ENCODE measurements at regions not wholly inside any gene's neighbourhood (a gene's known extent, or its start where the extent isn't known, plus 50 kb on each side); places are given as distances from the start of the nearest gene placed in this dataset.
"Not testable (repeated sequence)": the region's sequence is repeated elsewhere in the genome, so short reads cannot be mapped to it uniquely, and the experiment has no call there.

DNA sequence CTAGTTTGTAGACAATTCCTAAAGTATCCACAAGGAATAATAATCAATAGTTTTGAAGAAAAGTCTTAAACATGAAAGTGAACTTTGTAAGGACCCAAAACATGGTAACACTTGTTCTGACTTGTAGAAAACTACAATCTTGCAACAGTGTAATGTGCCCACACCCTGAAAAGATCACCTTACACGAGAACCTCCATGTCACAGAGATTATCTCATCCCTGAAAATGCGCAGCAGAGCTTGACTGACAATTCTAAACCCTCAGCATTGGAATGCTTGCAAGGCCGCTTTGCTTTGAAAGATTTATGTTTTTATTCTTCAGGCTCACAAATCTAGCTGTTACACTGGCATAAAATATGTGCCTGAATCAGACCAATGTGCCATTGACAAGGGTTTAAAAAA lies 346.6 kb downstream of the KLF13 start:
- H3K4me1 ChIP-seq (ENCODE audit: insufficient read depth); DNase-seq; H3K79me2 ChIP-seq (ENCODE audit: insufficient read depth); H3K27ac ChIP-seq; H3K27me3 ChIP-seq (replicated peaks; ENCODE audit: insufficient read depth); H3K9me3 ChIP-seq (ENCODE audit: low read depth); in situ Hi-C loops (cut with MboI); H3F3A ChIP-seq (ENCODE audit: insufficient read depth); H3K4me3 ChIP-seq; H3K9me2 ChIP-seq (ENCODE audit: insufficient read depth); H4K20me1 ChIP-seq (ENCODE audit: insufficient read depth); H3K4me2 ChIP-seq (ENCODE audit: unreplicated experiment); H3K36me3 ChIP-seq (ENCODE audit: low read depth); H3K9ac ChIP-seq; H2AFZ ChIP-seq: not testable (repeated sequence)
- 14 to 18% methylated on average over 3 of the region's 3 CpGs for WGBS, 2 experiments (ENCODE audit: low coverage in 1 of 2, low lambda C conversion rate in 2 of 2, missing lambda C conversion rate in 2 of 2)

- DNase-seq; H3K79me2 ChIP-seq (ENCODE audit: insufficient read depth); H3K27me3 ChIP-seq (replicated peaks; ENCODE audit: insufficient read depth); H2AFZ ChIP-seq; H4K20me1 ChIP-seq (ENCODE audit: insufficient read depth); H3K4me3 ChIP-seq; H3K9ac ChIP-seq; in situ Hi-C loops (cut with MboI); H3K27ac ChIP-seq; H3K4me2 ChIP-seq (ENCODE audit: unreplicated experiment); H3K9me2 ChIP-seq (ENCODE audit: insufficient read depth); H3K4me1 ChIP-seq (ENCODE audit: insufficient read depth); H3F3A ChIP-seq (ENCODE audit: insufficient read depth); H3K9me3 ChIP-seq (ENCODE audit: low read depth); H3K36me3 ChIP-seq (ENCODE audit: low read depth): not testable (repeated sequence)
- 54% methylated on average over 1 of the region's 1 CpG for WGBS, 2 experiments (ENCODE audit: low coverage in 1 of 2, low lambda C conversion rate in 2 of 2, missing lambda C conversion rate in 2 of 2)
These were observed 348.6 kb upstream of the CHRNA7 start for GRCh38 chr15:31681529-31682259.

GRCh38 chr15:31687088-31687487 lies 343.2 kb upstream of the CHRNA7 start:
- not testable (repeated sequence) for H4K20me1 ChIP-seq (ENCODE audit: insufficient read depth); H3K9ac ChIP-seq

DNA sequence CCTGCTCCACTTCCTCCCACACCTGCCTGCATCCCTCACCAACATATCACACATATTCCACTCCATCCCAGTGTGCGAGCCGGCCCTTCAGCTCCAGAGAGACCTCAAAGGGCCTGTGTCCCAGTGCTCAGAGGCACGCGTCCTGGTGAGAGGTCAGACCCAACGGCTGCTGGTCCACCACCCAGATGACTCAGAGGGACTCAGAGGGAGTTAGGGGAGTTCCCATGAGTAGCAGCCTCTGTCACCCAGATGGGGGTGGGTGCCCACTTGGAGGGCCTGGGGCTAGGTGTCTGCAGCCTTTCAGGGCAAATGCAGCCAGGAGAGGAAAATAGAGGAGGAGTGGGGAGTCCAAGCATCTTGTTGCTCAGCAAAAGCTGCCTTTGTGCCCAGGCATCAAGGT lies 333.8 kb upstream of the CHRNA7 start:
- H3K9ac ChIP-seq; DNase-seq; in situ Hi-C loops (cut with MboI); H3F3A ChIP-seq (ENCODE audit: insufficient read depth); H3K9me2 ChIP-seq (ENCODE audit: insufficient read depth); H3K79me2 ChIP-seq (ENCODE audit: insufficient read depth); H3K27me3 ChIP-seq (replicated peaks; ENCODE audit: insufficient read depth); H3K4me3 ChIP-seq; H3K27ac ChIP-seq; H3K4me1 ChIP-seq (ENCODE audit: insufficient read depth); H2AFZ ChIP-seq; H3K36me3 ChIP-seq (ENCODE audit: low read depth); H3K4me2 ChIP-seq (ENCODE audit: unreplicated experiment); H4K20me1 ChIP-seq (ENCODE audit: insufficient read depth); H3K9me3 ChIP-seq (ENCODE audit: low read depth): not testable (repeated sequence)
- 68 to 78% methylated on average over 3 of the region's 5 CpGs for WGBS, 2 experiments (ENCODE audit: low coverage in 1 of 2, low lambda C conversion rate in 2 of 2, missing lambda C conversion rate in 2 of 2)

More at GRCh38 chr15:31687088-31687487, 343.2 kb upstream of the CHRNA7 start:
- H3K36me3 ChIP-seq (ENCODE audit: low read depth); H3K4me3 ChIP-seq; H3F3A ChIP-seq (ENCODE audit: insufficient read depth); H3K9me2 ChIP-seq (ENCODE audit: insufficient read depth); H3K27ac ChIP-seq; in situ Hi-C loops (cut with MboI); H2AFZ ChIP-seq; H3K79me2 ChIP-seq (ENCODE audit: insufficient read depth); H3K9me3 ChIP-seq (ENCODE audit: low read depth); H3K4me1 ChIP-seq (ENCODE audit: insufficient read depth); DNase-seq; H3K27me3 ChIP-seq (replicated peaks; ENCODE audit: insufficient read depth); H3K4me2 ChIP-seq (ENCODE audit: unreplicated experiment): not testable (repeated sequence)
- WGBS, 2 experiments (ENCODE audit: low coverage in 1 of 2, low lambda C conversion rate in 2 of 2, missing lambda C conversion rate in 2 of 2) = 35 to 42% methylated on average over 8 of the region's 8 CpGs

DNA sequence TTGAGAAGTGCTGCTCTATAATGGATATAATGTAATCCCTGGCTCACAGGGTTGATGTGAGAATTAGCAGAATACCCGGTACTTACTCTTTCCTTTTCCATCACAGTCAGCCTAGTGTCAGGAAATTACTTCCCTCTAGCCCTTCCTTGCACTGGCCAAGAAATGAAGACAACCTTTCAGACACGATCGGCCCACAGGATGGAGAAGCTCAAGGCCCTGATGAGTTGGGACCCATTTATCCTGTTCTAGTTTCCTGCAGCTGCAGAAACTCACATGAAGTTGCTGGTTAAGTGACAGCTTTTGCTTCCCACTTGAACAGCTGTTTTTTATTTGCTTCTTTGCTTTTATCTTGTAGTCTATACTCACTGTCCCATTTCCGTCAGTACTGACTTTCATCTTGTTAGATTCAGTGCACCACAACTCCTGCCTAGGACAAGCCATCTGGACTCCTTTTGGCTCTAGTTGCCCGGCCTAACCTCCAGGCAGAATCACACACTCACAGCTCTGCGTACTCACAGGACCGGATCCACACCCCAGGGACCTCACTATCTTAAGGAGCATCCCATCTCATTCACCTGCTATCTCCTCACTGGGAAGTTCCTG lies 325.1 kb upstream of the CHRNA7 start:
- H3K9me2 ChIP-seq (ENCODE audit: insufficient read depth); H3K9me3 ChIP-seq (ENCODE audit: low read depth); H3K4me3 ChIP-seq; H3K27me3 ChIP-seq (replicated peaks; ENCODE audit: insufficient read depth); DNase-seq; H3K79me2 ChIP-seq (ENCODE audit: insufficient read depth); H2AFZ ChIP-seq; in situ Hi-C loops (cut with MboI); H3K4me1 ChIP-seq (ENCODE audit: insufficient read depth); H3K4me2 ChIP-seq (ENCODE audit: unreplicated experiment); H3F3A ChIP-seq (ENCODE audit: insufficient read depth); H4K20me1 ChIP-seq (ENCODE audit: insufficient read depth); H3K27ac ChIP-seq; H3K36me3 ChIP-seq (ENCODE audit: low read depth); H3K9ac ChIP-seq: not testable (repeated sequence)
- WGBS, 2 experiments (ENCODE audit: low coverage in 1 of 2, low lambda C conversion rate in 2 of 2, missing lambda C conversion rate in 2 of 2) = 10 to 21% methylated on average over 2 to 4 of the region's 7 CpGs

- H4K20me1 ChIP-seq (ENCODE audit: insufficient read depth); H3K4me2 ChIP-seq (ENCODE audit: unreplicated experiment); H3K9ac ChIP-seq; H3K27ac ChIP-seq; H3K4me1 ChIP-seq (ENCODE audit: insufficient read depth); H3K27me3 ChIP-seq (replicated peaks; ENCODE audit: insufficient read depth); in situ Hi-C loops (cut with MboI); H3K79me2 ChIP-seq (ENCODE audit: insufficient read depth); H3K9me3 ChIP-seq (ENCODE audit: low read depth); H2AFZ ChIP-seq; H3K36me3 ChIP-seq (ENCODE audit: low read depth); H3K4me3 ChIP-seq; H3F3A ChIP-seq (ENCODE audit: insufficient read depth); H3K9me2 ChIP-seq (ENCODE audit: insufficient read depth); DNase-seq: not testable (repeated sequence)
- WGBS, 2 experiments (ENCODE audit: low coverage in 1 of 2, low lambda C conversion rate in 2 of 2, missing lambda C conversion rate in 2 of 2) = 41 to 50% methylated on average over 2 to 3 of the region's 8 CpGs
These were observed 322.2 kb upstream of the CHRNA7 start for GRCh38 chr15:31707944-31708702.

DNA sequence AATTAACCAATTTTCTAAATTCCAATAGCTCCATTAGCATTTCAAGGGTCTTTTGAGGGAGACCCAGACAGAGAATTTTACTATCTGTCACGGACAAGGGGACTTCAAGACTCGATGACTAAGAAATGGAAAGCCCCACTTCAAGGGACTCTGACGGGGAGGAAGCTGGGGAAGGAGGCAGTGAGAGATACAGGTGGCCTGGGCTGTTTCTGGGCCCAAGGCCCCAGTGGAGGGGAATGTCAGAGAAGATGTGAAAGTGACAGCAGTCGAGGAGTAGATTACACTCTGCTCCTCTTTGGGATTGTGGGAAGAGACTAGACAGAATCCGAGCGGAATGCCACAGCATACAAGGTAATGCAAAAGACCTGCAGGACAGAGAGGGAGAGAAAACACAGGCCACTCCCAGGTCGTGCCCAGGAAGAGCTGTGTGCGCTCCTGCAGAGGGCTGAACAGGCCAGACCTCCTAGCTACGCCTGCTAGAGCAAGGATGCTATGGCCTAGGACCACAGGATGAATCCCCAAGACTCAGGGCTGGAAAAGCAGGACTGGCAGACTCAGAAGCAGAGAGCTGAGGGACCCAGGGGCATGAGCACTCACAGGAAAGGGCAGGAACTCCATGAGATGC lies 321.5 kb upstream of the CHRNA7 start:
- H3K9me3 ChIP-seq (ENCODE audit: low read depth); H3K27me3 ChIP-seq (replicated peaks; ENCODE audit: insufficient read depth); H2AFZ ChIP-seq; H3K9ac ChIP-seq; H4K20me1 ChIP-seq (ENCODE audit: insufficient read depth); DNase-seq; H3K4me3 ChIP-seq; H3K4me2 ChIP-seq (ENCODE audit: unreplicated experiment); H3F3A ChIP-seq (ENCODE audit: insufficient read depth); H3K79me2 ChIP-seq (ENCODE audit: insufficient read depth); in situ Hi-C loops (cut with MboI); H3K36me3 ChIP-seq (ENCODE audit: low read depth); H3K27ac ChIP-seq; H3K9me2 ChIP-seq (ENCODE audit: insufficient read depth); H3K4me1 ChIP-seq (ENCODE audit: insufficient read depth): not testable (repeated sequence)
- 32 to 33% methylated on average over 5 to 6 of the region's 9 CpGs for WGBS, 2 experiments (ENCODE audit: low coverage in 1 of 2, low lambda C conversion rate in 2 of 2, missing lambda C conversion rate in 2 of 2)

Measured in GM23248 (cell line).